ENCODE measurements at regions not wholly inside any gene's neighbourhood (a gene's known extent, or its start where the extent isn't known, plus 50 kb on each side); places are given as distances from the start of the nearest gene placed in this dataset.

DNA sequence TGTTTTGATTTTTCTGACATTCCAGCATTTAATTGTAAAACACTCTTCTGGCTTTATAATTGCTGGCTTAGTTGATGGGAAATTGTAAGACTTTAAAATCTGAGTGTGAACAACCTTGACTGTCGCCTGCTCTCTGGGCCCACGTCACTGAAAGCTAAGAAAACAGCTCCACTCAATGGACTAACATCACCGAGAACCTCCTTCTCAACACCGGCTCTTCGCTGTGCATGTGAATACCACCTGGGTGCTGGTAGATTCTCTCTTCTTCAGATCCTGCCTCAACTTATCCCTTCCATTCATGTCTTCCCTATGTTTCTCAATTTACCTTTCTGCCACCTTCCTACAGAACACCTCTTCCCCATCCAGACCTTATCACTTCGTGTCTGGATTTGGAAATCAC lies 523.1 kb upstream of the ID2 start:
- DNase-seq (ENCODE audit: extremely low read depth in 1 of 2, low read depth in 1 of 2), result no peak

DNA sequence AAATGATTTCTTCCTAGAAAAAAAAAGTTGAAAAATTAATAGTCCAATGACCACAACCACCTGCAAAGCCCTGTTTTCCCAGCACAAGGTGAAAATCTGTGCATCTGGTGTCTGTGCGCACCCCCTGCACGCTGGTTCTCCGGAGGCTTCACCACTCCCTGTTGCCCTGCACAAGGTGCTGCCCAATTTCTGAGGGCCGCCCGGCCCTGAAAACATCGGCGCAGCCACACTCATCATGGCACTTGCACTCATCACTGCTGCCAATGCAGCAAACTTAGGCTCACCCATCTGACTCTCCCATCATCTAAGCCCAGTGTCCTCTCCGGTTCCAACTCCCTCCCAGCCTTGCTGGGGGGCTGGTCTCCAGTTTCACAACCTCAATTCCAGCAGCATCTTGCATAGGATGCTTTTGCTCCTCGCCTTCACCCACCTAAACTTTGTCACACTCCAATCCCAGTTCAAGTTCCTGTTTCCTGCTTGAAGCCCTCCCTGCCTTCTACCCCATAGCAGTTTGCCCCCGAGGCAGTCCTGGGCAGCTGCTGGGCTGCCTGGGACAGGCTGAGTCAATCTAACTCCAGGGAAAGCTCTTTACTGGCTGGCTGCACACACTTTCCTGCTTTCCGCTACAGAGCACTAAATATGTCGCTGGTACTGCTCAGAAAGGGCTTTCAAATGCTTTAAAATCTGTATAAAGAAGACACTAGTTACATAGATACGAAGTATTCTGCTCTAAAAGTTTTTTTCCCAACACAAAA lies 522.5 kb upstream of the ID2 start:
- no peak for DNase-seq (ENCODE audit: extremely low read depth in 1 of 2, low read depth in 1 of 2)

DNA sequence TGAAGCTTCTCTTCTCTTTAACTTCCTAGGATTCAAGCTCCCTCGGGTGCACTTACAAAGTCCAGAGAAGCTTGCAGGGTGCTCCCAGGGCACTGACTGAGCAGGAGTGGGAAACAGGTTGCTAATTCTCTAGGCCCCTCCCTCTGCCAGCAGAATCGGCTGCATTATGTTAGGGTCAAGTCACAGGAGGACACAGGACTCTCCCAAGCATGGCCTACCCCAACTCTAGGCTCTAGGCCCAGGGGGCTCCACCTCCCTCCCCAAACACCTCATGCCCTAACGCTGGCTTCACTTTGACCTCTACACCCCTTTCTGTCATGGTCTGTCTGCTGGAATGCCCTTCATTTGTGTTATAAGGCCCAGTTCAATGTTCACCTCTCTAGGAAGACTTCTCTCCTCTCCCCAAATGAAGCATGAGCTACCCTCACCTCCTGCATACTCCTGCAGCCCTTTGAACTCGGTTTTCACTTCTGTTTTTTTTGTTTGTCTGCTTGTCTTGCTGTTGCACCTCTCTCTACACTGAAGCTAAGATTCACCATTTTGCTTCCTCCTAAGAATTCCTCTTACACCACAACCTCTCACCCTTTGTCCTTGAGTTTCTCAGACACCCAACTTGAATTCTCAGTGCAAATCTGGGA lies 521.8 kb upstream of the ID2 start:
- DNase-seq (ENCODE audit: extremely low read depth in 1 of 2, low read depth in 1 of 2), result no peak

DNA sequence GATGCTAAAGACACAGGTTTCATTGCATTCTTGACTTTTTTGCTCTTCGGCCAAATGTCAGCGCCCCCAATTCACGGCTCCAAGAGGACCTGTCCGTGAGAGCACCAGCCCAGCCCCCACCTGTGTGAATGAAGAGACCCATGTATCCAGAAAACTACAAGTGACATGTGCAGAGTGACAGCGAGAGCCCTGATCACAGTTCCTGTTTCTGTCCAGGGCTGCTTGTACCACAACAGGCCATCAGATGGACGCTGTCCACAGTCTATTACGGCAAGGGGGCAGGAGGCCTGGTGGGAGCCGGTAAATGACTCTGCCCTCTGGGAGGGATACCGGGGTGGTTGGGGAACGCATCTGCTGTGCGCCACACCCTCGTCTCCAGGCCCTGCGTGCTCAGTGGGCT lies 520.9 kb upstream of the ID2 start:
- no peak for DNase-seq (ENCODE audit: extremely low read depth in 1 of 2, low read depth in 1 of 2)

DNA sequence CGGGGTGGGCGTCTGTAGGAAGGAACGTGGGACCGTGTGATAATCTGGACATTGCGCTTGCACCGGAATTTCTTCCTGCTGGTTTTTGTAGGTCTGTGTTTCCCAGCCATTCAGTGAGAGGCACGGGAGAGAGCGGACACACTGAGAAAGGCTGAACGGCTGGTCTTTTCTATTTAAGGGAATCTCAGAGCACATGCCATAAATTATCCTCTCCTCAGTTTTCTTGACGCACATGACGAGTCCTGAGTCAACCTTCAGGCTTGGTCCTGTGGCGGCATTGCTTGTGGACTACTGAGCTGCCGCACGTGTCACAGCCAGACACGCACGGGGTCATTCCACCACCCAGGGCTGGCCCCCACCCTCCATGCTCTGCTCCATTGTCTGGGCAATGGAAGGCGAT lies 519.3 kb upstream of the ID2 start:
- DNase-seq (ENCODE audit: extremely low read depth in 1 of 2, low read depth in 1 of 2), result no peak

DNA sequence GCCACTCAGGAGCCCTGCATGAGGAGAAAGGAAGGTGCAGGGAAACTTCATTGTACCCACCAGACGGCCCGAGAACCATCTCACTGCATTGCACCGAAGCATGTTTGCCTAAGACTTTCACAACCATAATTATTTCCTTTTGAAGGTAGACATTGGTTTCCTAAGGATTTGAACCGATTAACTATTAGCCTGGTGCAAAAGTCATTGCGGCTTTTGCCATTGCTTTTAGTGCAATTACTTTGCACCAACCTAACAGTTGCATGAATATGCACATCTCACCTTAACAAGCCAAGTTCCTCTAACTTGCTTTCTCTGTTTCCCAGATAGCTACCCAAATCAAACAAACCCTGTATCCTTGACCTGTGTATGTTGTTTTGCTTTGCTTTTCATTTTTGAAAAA lies 516.3 kb upstream of the ID2 start:
- DNase-seq (ENCODE audit: extremely low read depth in 1 of 2, low read depth in 1 of 2), result no peak

DNA sequence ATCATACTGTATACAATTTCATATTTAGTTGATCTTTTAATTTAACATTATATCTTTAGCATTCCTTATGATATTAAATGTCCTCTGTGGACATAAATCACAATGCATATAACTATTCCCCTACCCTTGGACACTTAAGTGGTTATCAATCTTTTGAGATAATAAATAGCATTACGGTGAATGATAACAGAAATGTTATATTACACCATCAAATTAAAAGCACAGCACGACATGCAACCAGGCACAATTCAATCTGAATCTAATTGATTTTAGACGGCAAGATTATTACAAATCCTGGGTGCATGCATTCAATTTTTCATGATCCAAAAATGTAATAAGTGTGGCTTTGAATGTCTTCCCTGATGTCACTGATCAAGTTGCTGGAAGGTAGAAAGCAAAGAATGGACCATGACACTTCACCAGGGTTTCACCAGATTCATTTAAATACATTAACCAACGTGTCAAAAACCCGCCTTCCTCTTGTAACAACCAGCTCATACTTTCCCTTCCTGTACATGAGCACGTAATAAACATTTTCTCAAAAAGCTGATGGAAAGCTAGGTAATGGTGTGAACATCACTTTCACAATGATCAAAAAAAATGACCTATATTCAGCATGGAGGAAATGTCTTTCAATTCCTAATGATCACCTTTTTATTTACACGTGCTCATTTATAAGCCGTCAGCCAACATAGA lies 513.7 kb upstream of the ID2 start:
- DNase-seq (ENCODE audit: extremely low read depth in 1 of 2, low read depth in 1 of 2), result no peak

DNA sequence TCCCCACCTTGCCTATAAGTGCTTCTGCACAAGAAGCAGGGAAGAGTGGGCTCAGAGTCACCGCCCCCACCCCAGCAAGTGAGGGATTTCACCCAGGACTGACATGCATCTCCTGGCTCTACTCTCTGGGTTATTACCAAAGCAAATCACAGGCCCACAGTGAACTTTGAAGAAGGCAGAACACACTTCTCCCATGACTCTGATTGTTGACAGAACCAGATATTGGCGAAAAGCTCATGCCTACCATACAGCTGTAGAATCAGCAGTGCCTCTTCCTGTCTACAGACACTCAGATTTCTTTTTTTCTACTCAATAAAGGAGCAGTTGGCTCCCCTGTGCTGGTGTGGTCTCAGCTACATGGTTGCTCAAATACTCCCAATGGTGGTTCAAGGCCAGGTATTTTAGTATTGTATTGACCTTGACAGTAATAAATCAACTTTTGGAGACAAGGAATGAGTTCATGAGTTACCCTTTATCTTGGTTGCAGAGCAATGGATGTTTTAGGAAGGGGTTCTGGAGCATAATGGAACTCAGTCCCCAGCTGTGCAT lies 512.9 kb upstream of the ID2 start:
- no peak for DNase-seq (ENCODE audit: extremely low read depth in 1 of 2, low read depth in 1 of 2)

DNA sequence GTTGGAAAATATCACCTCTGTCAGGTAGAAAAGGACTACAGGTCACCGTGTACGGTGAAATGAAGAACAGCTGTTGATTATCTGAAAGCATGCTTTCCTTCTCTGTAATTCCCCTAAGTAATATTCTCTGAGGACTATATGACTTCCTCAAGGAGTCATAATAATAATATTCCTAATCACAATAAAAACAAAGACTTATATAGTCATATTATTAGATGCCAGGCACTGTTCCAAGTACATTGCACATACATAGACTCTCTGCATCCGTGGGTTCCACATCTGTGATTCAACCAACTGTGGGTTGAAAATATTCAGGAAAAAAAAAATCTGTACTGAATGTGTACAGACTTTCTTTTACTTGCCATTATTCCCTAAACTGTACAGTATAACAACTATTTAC lies 512.4 kb upstream of the ID2 start:
- DNase-seq (ENCODE audit: extremely low read depth in 1 of 2, low read depth in 1 of 2), result no peak

DNA sequence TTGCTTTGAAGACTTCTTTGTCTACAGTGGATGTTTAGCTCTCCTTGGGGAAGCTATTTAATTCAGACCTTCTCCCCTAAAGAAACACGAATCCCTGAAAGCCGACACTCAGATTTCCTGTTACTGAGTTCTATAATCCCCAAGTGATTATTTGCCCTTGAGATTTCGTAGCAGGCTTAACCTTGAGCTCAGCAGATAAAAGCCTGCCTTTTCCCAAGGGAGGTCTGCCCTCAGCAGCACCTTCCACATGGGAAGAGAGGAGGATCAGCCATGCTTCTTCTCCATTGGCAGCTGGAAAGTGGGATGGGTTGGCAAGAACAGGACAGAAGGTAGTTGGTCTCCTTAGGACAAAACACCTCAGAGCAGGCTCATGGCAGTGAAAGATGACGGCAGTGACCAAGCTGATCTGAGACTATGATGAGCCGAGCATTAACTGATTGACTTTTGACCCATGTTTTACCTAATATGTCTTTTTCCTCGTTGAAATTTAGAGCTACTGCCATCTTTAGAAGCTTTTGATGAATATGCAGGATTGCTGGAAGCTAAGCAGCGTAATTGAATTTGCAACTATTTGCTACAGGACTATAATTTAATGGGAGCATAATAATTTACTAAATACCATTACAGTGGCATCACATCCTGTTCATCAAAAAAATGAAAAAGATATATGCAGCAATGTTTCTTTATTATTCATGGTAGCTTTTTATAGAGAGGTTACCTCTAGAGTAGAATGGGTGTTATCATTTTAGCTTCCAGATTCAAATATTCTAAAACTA lies 511.1 kb upstream of the ID2 start:
- DNase-seq (ENCODE audit: extremely low read depth in 1 of 2, low read depth in 1 of 2), result no peak

DNA sequence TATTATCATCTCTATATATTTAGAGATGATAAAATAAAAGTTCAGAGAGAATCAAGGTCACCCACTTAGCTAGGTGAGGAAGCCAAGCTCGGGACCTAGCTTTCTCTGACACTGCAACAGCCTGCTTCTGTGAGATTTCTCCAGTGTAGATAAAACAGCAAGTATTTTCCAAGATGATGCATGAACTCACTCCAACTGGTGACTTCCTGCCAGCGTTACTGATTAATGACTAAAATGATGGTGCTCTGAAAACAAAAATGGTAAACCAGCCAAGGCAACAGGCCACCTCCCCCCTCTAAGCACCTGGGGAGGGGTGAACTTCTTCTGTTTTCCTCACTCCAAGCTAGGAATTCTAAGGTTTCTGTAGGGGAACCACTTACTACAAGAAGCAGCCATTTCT lies 510.2 kb upstream of the ID2 start:
- DNase-seq (ENCODE audit: extremely low read depth in 1 of 2, low read depth in 1 of 2), result no peak

DNA sequence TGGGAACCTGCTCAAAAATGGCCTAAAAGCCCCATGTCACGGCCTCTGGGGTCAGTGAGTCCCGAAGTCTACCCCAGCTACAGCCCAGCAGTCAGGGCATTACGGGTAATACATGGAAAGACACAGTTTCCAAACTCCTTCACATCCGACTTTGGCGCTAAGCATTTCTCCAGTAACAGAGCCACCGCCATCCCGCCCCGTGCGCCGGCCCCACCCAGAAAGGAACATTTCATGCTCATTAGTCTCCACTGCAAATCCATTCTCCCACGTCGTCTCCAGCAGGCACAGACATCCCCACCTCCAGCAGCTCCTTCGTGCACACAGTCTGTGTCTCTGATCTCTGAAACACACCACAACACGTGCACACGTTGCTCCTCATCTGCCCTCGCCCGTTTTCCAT lies 509.2 kb upstream of the ID2 start:
- no peak for DNase-seq (ENCODE audit: extremely low read depth in 1 of 2, low read depth in 1 of 2)

DNA sequence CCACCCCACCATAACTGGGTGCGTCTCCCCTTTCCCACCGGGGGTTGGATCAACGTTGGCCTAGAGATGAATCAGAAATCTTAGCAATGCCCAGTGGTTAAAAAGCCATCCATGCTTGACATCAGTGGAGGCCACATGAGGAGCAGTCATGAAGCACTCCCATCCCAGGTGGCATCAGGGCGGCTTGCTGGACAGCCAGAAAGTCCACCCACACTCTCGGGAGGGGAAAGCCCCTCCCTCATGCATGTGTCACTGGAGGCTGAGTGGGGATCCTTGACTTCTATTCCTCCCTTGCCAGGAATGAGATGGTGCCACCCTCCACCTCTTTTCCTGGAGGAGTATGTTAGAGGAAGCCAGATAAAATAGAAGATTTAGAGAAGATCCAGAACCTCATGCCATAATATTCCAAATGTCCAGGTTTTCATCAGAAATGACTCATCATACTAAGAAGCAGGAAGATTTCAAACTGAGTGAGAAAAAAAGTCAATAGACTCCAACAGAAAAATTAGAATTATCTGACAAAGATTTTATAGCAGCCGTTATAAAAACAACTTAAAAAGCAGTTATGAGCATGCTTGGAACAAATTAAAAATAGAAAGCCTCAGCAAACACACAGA lies 507.1 kb upstream of the ID2 start:
- DNase-seq (ENCODE audit: extremely low read depth in 1 of 2, low read depth in 1 of 2), result no peak

DNA sequence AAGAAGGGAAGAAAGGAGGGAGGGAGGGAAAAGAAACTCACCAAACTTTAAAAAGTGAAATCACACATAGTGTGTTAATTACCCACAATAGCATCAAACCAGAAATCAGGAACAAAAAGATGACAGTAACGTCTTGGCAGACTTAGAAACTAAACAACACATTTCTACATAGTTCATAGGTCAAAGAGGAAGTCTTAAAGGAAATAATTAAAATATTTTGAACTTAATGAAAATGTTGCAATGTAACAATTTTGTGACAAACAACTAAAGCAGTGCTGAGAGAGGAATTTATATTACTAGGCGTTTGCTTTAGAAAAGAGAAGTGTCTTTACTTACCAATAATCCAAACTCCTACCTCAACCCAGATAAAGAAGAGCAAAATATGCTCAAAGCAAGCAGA lies 505.0 kb upstream of the ID2 start:
- no peak for DNase-seq (ENCODE audit: extremely low read depth in 1 of 2, low read depth in 1 of 2)

DNA sequence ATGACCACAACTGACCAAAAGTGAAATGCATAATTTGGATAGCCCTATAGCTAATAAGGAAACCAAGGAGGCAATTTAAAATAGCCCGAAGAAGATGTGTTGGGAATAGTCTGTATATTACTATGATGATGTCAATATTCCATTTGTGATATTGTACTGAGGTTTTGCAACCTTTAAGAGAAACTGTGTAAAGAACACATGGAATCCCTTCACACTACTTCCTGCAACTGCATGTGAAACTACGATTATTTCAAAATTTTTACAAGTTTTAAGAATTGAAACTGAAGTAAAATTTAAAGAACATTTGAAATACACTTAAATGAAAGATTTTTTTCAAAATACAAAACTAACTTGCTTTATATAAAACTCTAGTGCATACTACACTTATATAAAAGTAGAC lies 504.3 kb upstream of the ID2 start:
- no peak for DNase-seq (ENCODE audit: extremely low read depth in 1 of 2, low read depth in 1 of 2)

DNA sequence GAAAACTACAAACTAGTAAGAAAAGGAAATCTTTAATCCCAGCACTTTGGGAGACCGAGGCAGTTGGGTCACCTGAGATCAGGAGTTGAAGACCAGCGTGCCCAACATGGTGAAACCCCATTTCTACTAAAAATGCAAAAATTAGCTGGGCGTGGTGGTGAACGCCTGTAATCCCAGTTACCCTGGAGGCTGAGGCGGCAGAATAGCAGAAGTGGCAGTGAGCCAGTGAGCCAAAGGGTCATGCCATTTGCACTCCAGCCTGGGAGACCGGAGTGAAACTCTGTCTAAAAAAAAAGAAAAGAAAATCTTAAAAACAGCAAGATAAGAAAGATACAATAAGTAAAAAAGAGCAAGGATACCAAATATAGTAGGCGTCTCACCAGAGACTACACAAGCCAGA lies 502.9 kb upstream of the ID2 start:
- DNase-seq (ENCODE audit: extremely low read depth in 1 of 2, low read depth in 1 of 2), result no peak

DNA sequence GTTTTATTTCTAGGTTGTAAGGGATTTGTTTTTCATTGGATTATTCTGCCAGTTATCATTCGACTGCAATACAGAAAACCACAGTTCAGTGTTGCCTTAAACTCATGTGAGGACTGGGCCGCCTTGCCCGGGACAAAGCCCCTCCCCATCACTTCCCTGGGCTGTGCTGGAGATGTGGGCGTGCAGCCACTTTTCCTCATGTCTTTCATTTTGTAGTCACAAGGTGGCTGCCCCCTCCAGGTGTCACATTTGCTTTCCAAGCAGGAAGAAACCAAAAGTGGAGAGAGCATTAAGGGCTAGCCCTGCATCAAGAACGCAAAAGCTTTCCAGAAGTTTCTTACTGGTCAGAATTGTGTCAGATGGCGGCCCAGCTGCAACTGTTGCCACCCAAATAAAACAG lies 492.5 kb upstream of the ID2 start:
- no peak for DNase-seq (ENCODE audit: extremely low read depth in 1 of 2, low read depth in 1 of 2)

DNA sequence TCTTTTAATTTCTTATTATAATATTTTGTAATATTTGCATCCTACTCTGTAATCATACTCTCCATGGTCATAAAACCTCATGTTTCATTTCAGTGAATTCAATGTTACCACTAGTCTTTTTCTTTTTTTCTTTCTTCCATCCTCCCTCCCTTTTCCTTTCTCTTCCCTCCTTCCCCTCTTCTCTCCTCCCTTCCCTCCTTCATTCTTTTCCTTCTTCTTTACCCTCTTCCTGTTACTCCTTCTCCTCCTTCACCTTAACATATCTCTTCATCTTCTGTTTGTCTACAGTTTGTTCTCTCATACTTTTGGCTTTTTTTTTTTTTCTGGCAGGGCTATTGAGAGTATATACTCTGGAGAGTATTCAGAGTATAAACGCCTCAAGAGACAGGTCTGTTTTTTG lies 491.6 kb upstream of the ID2 start:
- DNase-seq (ENCODE audit: extremely low read depth in 1 of 2, low read depth in 1 of 2), result no peak

DNA sequence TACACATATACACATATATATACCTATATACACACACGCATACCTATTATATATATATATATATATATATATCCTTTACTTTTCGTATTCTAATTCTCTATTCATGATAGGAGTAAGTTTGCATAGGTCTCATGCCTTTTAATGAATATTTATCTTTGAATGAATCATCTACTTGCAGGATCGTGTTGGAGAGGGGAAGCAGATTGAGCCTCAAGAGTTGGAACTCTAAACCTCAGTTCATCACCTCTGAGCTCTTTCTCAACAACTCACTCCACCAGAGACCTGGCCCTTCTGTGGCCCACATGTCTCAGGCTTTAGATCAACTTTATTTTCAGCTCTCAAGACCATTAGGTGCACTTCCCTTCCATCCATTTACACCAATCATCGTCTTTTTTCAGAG lies 490.4 kb upstream of the ID2 start:
- no peak for DNase-seq (ENCODE audit: extremely low read depth in 1 of 2, low read depth in 1 of 2)

DNA sequence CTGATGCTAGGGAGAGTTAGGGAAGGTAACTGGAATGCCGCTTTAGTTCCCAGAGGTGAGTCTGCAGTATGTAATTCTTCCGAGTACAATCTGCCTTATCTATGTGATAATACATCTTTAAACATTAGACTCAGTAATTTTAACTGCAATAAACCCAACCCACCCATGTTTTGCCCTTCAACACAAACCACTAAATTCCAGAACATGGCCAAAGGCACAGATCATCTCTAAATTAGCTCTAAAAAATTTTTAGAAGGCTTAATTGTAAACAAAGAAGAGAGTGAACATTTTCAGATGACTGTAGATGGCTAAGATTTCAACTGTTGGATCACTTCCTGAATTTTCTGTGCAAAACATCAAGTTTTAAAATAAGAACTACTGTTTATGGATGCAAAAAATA lies 488.7 kb upstream of the ID2 start:
- no peak for DNase-seq (ENCODE audit: extremely low read depth in 1 of 2, low read depth in 1 of 2)
